GM11168 (cell line): ENCODE measurements at regions not wholly inside any gene's neighbourhood (a gene's known extent, or its start where the extent isn't known, plus 50 kb on each side); places are given as distances from the start of the nearest gene placed in this dataset.
"Not testable (repeated sequence)": the region's sequence is repeated elsewhere in the genome, so short reads cannot be mapped to it uniquely, and the experiment has no call there.

Experiments used
- in situ Hi-C: fragments of 300-500 bp; cut with MboI; formaldehyde crosslinking; loops from one replicate; pipeline ENCODE4 v1.12.0; 2022; ENCODE audit warnings: low sequenced_read_pairs; ENCODE audit not compliant: unreplicated experiment

GRCh38 chr2:234377761-234378391, 119.0 kb downstream of the ARL4C start:
- in situ Hi-C loops: no loop called here

GRCh38 chr2:234376229-234376628, 120.7 kb downstream of the ARL4C start:
- in situ Hi-C loops: no loop called here

- in situ Hi-C loops: no loop called here
Observed at GRCh38 chr2:234375176-234375880, 121.6 kb downstream of the ARL4C start.

- in situ Hi-C loops: no loop called here
Observed at GRCh38 chr2:234374736-234375135, 122.1 kb downstream of the ARL4C start.

- in situ Hi-C loops: no loop called here
Observed at GRCh38 chr2:234374150-234374508, 122.8 kb downstream of the ARL4C start.

- in situ Hi-C loops: no loop called here
Observed at GRCh38 chr2:234373481-234374149, 123.3 kb downstream of the ARL4C start.

- in situ Hi-C loops: no loop called here
Observed at GRCh38 chr2:234373060-234373459, 123.8 kb downstream of the ARL4C start.

GRCh38 chr2:234372506-234372905, 124.4 kb downstream of the ARL4C start:
- in situ Hi-C loops: no loop called here

GRCh38 chr2:234368861-234369261, 128.0 kb downstream of the ARL4C start:
- in situ Hi-C loops: no loop called here

GRCh38 chr2:234366891-234367290, 130.0 kb downstream of the ARL4C start:
- in situ Hi-C loops: no loop called here

GRCh38 chr2:234364661-234365060, 132.2 kb downstream of the ARL4C start:
- in situ Hi-C loops: no loop called here

- in situ Hi-C loops: no loop called here
Observed at GRCh38 chr2:234363647-234364294, 133.1 kb downstream of the ARL4C start.

- in situ Hi-C loops: no loop called here
Observed at GRCh38 chr2:234363011-234363487, 133.8 kb downstream of the ARL4C start.

GRCh38 chr2:234360313-234360975, 136.4 kb downstream of the ARL4C start:
- in situ Hi-C loops: not testable (repeated sequence)

- in situ Hi-C loops: no loop called here
Observed at GRCh38 chr2:234357666-234358065, 139.2 kb downstream of the ARL4C start.

GRCh38 chr2:234355808-234356365, 141.0 kb downstream of the ARL4C start:
- in situ Hi-C loops: no loop called here

- in situ Hi-C loops: no loop called here
Observed at GRCh38 chr2:234355021-234355720, 141.7 kb downstream of the ARL4C start.

GRCh38 chr2:234352270-234352669, 144.6 kb downstream of the ARL4C start:
- in situ Hi-C loops: no loop called here

GRCh38 chr2:234351866-234352265, 145.0 kb downstream of the ARL4C start:
- in situ Hi-C loops: not testable (repeated sequence)
